Subcutaneous abdominal adipose tissue (tissue), 5 donors: ENCODE measurements at regions not wholly inside any gene's neighbourhood (a gene's known extent, or its start where the extent isn't known, plus 50 kb on each side); places are given as distances from the start of the nearest gene placed in this dataset.

Experiments
- H3K27ac ChIP-seq: one replicate; pipeline ENCODE4 v1.7.0; 2013; ENCODE audit warnings: low read depth, mild to moderate bottlenecking, inconsistent platforms, low read length, moderate library complexity
- H3K27me3 ChIP-seq, 5 donors: one replicate each; pipeline ENCODE4 v1.7.0; 2013; ENCODE audit warnings: low read length in 5 of 5, inconsistent platforms in 1 of 5; ENCODE audit not compliant: control insufficient read depth in 5 of 5, insufficient read depth in 4 of 5
- H3K36me3 ChIP-seq, 5 donors: one replicate each; pipeline ENCODE4 v1.7.0; 2013; ENCODE audit warnings: low read length in 5 of 5; ENCODE audit not compliant: control insufficient read depth in 5 of 5, insufficient read depth in 5 of 5
- H3K4me1 ChIP-seq, 5 donors: one replicate each; pipeline ENCODE4 v1.7.0; 2013; ENCODE audit warnings: low read length in 5 of 5, mild to moderate bottlenecking in 3 of 5, moderate library complexity in 1 of 5; ENCODE audit not compliant: control insufficient read depth in 5 of 5, insufficient read depth in 5 of 5
- H3K4me3 ChIP-seq, 5 donors: one replicate each; pipeline ENCODE4 v1.7.0; 2013; ENCODE audit warnings: low read length in 5 of 5, low read depth in 1 of 5
- H3K9ac ChIP-seq, 5 donors: one replicate each; pipeline ENCODE4 v1.7.0; 2013; ENCODE audit warnings: low read length in 5 of 5, mild to moderate bottlenecking in 4 of 5, moderate library complexity in 3 of 5
- H3K9me3 ChIP-seq, 5 donors: one replicate each; pipeline ENCODE4 v1.7.0; 2013; ENCODE audit warnings: low read length in 5 of 5; ENCODE audit not compliant: control insufficient read depth in 5 of 5
- donor health status: healthy.
- donor health status: healthy.
- donor health status: healthy.
- donor health status: healthy.
- donor health status: healthy.

- no peaks in the 10 kb centered on the region for H3K9me3 ChIP-seq
- H3K4me3 ChIP-seq, result no peak overlapping the region
- H3K9ac ChIP-seq, result no peak overlapping the region
- no peak overlapping the region for H3K27ac ChIP-seq
- H3K27me3 ChIP-seq, result no peaks in the 10 kb centered on the region
- H3K36me3 ChIP-seq, result no peaks in the 10 kb centered on the region
- peaks cover 0 to 12% (median 4%) of the 10 kb centered on the region in 5 donors for H3K4me1 ChIP-seq
Measured at GRCh38 chr18:24934258-24934932, 417.6 kb downstream of the ZNF521 start.

- peaks cover 0 to 12% (median 4%) of the 10 kb centered on the region in 5 donors for H3K4me1 ChIP-seq
- H3K27me3 ChIP-seq, result no peaks in the 10 kb centered on the region
- H3K36me3 ChIP-seq, result no peaks in the 10 kb centered on the region
- H3K9ac ChIP-seq, result no peak overlapping the region
- no peaks in the 10 kb centered on the region for H3K9me3 ChIP-seq
- no peak overlapping the region for H3K4me3 ChIP-seq
- no peak overlapping the region for H3K27ac ChIP-seq
Measured at GRCh38 chr18:24935008-24935407, 417.0 kb downstream of the ZNF521 start.

GRCh38 chr18:24935896-24936295, 416.1 kb downstream of the ZNF521 start:
- Histone ChIP-seq H3K27ac (no peak overlapping the region), H3K9me3 (no peaks in the 10 kb centered on the region), H3K9ac (no peak overlapping the region), H3K4me3 (no peak overlapping the region), H3K4me1 (peaks cover 0 to 12% (median 4%) of the 10 kb centered on the region in 5 donors), H3K36me3 (no peaks in the 10 kb centered on the region), H3K27me3 (no peaks in the 10 kb centered on the region)

- Histone ChIP-seq H3K9me3 (no peaks in the 10 kb centered on the region), H3K27me3 (no peaks in the 10 kb centered on the region), H3K4me1 (peaks cover 0 to 12% (median 4%) of the 10 kb centered on the region in 5 donors), H3K9ac (no peak overlapping the region), H3K4me3 (no peak overlapping the region), H3K27ac (no peak overlapping the region), H3K36me3 (no peaks in the 10 kb centered on the region)
Measured at GRCh38 chr18:24936691-24937090, 415.3 kb downstream of the ZNF521 start.

GRCh38 chr18:24937639-24938275, 414.2 kb downstream of the ZNF521 start:
- H3K4me3 ChIP-seq, result no peak overlapping the region
- H3K9me3 ChIP-seq, result no peaks in the 10 kb centered on the region
- no peaks in the 10 kb centered on the region for H3K27me3 ChIP-seq
- no peak overlapping the region for H3K27ac ChIP-seq
- H3K36me3 ChIP-seq, result no peaks in the 10 kb centered on the region
- H3K4me1 ChIP-seq, result peaks cover 0 to 12% (median 4%) of the 10 kb centered on the region in 5 donors
- no peak overlapping the region for H3K9ac ChIP-seq

- Histone ChIP-seq H3K36me3 (no peaks in the 10 kb centered on the region), H3K9me3 (no peaks in the 10 kb centered on the region), H3K27me3 (no peaks in the 10 kb centered on the region), H3K27ac (no peak overlapping the region), H3K4me3 (no peak overlapping the region), H3K9ac (no peak overlapping the region), H3K4me1 (peaks cover 0 to 12% (median 4%) of the 10 kb centered on the region in 5 donors)
Measured at GRCh38 chr18:24940416-24940815, 411.6 kb downstream of the ZNF521 start.

- Histone ChIP-seq H3K4me3 (no peak overlapping the region), H3K9ac (no peak overlapping the region), H3K4me1 (peaks cover 0 to 12% (median 4%) of the 10 kb centered on the region in 5 donors), H3K27ac (no peak overlapping the region), H3K27me3 (no peaks in the 10 kb centered on the region), H3K9me3 (no peaks in the 10 kb centered on the region), H3K36me3 (no peaks in the 10 kb centered on the region)
Measured at GRCh38 chr18:24941174-24941951, 410.6 kb downstream of the ZNF521 start.

- H3K36me3 ChIP-seq, result no peaks in the 10 kb centered on the region
- H3K9ac ChIP-seq, result no peak overlapping the region
- H3K4me3 ChIP-seq, result no peak overlapping the region
- H3K27me3 ChIP-seq, result no peaks in the 10 kb centered on the region
- peaks cover 0 to 12% (median 4%) of the 10 kb centered on the region in 5 donors for H3K4me1 ChIP-seq
- H3K9me3 ChIP-seq, result no peaks in the 10 kb centered on the region
- no peak overlapping the region for H3K27ac ChIP-seq
Measured at GRCh38 chr18:24942144-24942543, 409.8 kb downstream of the ZNF521 start.

GRCh38 chr18:24947521-24948305, 404.3 kb downstream of the ZNF521 start:
- Histone ChIP-seq H3K27ac (no peak overlapping the region), H3K4me1 (no peaks in the 10 kb centered on the region), H3K9me3 (no peaks in the 10 kb centered on the region), H3K4me3 (no peak overlapping the region), H3K9ac (no peak overlapping the region), H3K27me3 (no peaks in the 10 kb centered on the region), H3K36me3 (no peaks in the 10 kb centered on the region)
